ENCODE measurements at regions not wholly inside any gene's neighbourhood (a gene's known extent, or its start where the extent isn't known, plus 50 kb on each side); places are given as distances from the start of the nearest gene placed in this dataset.

DNA sequence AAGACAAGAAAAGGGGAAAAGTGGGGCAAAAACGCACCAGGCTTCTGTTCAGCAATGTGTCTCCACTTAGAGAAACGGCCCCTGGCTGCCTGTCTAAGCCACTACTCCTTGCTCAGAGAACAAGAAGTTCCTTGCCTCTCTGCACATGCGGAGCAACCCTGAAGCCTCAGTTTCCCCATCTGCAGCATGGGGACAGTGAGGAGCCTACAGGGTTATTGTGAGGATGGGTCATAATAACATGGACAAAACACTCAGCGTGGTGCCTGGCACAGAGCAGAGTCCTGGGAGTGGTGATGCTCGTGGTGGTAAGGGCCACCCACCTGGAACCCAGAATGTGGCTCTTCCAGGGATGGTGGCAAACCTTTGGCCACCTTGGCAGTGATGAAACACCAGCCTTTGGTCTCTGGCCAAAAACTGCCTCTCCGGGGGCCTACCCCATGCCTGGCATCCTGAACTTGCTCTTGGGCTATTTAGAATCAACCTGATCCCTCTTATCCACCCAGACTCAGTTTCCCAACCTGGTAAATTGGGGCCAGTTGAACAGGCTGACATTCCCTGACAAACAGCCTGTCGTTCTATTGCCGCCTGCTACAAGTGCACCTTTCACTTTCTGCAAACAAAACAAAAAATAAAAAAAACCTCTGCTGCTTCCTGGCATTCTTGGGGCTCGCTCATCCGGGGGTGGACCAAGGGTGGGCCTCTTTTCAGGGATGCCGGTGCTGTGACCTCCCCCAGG is 56.5 kb upstream of the DLK1 start:
- no peak overlapping the region for H3K4me3 Mint-ChIP-seq
- no peaks in the 10 kb centered on the region for H3K36me3 Mint-ChIP-seq (ENCODE audit: low read depth)
- H3K27ac Mint-ChIP-seq = no peak overlapping the region
- H3K4me1 Mint-ChIP-seq (ENCODE audit: low read depth) = no peaks in the 10 kb centered on the region
- H3K9me3 Mint-ChIP-seq = no peaks in the 10 kb centered on the region
- intact Hi-C loops (cut with micrococcal nuclease) = no loop called here
- peaks cover 29% of the 10 kb centered on the region for H3K27me3 Mint-ChIP-seq (ENCODE audit: insufficient read depth)
- no peak for DNase-seq (ENCODE audit: low spot score)

- no peaks in the 10 kb centered on the region for H3K9me3 Mint-ChIP-seq
Observed at GRCh38 chr14:100670753-100671049, 56.0 kb upstream of the DLK1 start.

DNA sequence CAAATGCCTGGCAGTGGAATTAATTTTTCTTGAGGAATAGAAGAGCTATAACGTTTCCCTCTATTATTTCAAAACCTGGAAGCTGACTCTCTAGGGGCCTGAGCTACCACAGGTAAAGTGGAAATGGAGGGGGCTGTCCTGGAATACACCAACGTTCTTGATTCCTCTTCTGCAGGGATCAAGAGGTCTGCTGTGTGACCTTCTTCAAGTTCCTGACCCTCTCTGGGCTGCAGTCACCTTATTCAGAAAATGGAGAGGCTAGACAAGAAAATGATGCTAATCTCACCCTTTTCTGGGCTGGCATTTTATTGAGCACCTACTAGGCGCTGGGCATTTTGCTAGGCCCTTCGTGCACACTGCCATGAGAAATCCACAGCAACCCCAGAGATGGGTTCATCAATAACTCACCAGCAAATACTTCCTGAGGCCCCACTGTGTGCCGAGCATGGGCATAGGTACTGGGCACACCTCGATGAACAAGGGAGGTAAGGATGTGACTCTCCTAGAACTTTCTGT is 55.2 kb upstream of the DLK1 start:
- Mint-ChIP-seq H3K36me3 (ENCODE audit: low read depth) (no peaks in the 10 kb centered on the region), H3K27ac (no peak overlapping the region), H3K4me3 (no peak overlapping the region), H3K9me3 (no peaks in the 10 kb centered on the region), H3K4me1 (ENCODE audit: low read depth) (no peaks in the 10 kb centered on the region), H3K27me3 (ENCODE audit: insufficient read depth) (peaks cover 29% of the 10 kb centered on the region)
- intact Hi-C loops (cut with micrococcal nuclease) = no loop called here
- DNase-seq (ENCODE audit: low spot score) = no peak

More at GRCh38 chr14:100670753-100671049, 56.0 kb upstream of the DLK1 start:
- Mint-ChIP-seq H3K4me1 (ENCODE audit: low read depth) (no peaks in the 10 kb centered on the region), H3K36me3 (ENCODE audit: low read depth) (no peaks in the 10 kb centered on the region), H3K27me3 (ENCODE audit: insufficient read depth) (peaks cover 29% of the 10 kb centered on the region), H3K4me3 (no peak overlapping the region), H3K27ac (no peak overlapping the region)
- intact Hi-C loops (cut with micrococcal nuclease) = no loop called here
- DNase-seq (ENCODE audit: low spot score) = no peak

DNA sequence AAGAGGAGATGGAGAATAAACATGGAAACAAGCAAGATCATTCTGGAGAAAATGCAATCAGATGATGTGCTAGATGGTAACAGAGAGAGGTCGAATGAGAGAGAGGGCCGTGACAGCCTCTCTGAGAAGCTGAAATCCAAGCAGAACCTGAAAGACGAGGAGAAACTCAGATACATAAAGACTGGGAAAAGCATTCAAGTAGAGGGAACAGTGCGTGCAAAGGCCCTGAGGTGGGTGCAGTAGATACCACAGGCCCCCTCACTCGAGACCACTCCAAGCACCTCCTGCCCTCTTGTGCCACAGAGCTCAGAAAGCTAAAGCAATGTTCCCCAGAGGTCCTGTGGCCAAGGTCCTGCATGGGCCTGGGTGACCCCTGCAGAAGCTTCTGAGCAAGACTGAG is 54.8 kb upstream of the DLK1 start:
- Mint-ChIP-seq H3K36me3 (ENCODE audit: low read depth) (no peaks in the 10 kb centered on the region), H3K4me1 (ENCODE audit: low read depth) (no peaks in the 10 kb centered on the region), H3K27me3 (ENCODE audit: insufficient read depth) (peaks cover 29% of the 10 kb centered on the region), H3K27ac (no peak overlapping the region), H3K4me3 (no peak overlapping the region), H3K9me3 (no peaks in the 10 kb centered on the region)
- DNase-seq (ENCODE audit: low spot score) = no peak
- intact Hi-C loops (cut with micrococcal nuclease) = no loop called here

DNA sequence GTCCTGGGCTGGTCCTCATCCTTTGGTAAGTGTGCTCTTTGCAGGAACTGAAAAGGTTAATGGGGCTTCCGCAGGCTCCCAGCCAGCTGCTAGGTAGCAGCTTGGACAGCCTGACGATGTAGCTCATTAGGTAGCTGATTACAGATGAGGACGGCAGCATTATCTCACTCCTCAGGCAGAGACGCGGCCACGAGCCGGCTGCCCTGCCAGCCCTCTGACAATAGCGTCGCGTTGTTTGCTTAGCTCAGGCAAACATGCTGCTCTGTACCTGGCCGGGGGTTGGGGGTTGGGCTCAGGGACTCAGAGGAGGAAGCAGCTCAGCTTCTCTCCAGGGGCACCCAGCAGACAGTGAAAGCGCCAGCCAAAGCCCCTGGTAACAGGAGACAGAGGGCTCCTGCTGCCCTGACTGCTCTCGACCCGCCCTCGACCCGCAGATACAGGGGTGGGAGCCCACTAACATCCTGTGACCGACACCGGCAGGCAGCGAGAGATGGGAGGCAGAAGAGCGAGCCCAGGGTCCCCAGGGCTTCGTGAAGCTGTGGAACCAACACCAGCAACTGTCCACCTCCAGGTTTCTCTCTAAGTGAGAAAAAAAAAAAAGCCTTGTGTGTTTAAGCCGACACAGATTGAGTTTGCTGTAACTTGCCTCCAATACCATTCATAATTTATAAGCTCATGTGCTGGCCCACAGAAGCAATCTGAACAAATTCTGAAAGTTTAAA is 53.4 kb upstream of the DLK1 start:
- Mint-ChIP-seq H3K4me1 (ENCODE audit: low read depth) (no peaks in the 10 kb centered on the region), H3K9me3 (no peaks in the 10 kb centered on the region), H3K36me3 (ENCODE audit: low read depth) (no peaks in the 10 kb centered on the region), H3K4me3 (no peak overlapping the region), H3K27me3 (ENCODE audit: insufficient read depth) (peaks cover 29% of the 10 kb centered on the region), H3K27ac (no peak overlapping the region)
- intact Hi-C loops (cut with micrococcal nuclease) = no loop called here
- no peak for DNase-seq (ENCODE audit: low spot score)

DNA sequence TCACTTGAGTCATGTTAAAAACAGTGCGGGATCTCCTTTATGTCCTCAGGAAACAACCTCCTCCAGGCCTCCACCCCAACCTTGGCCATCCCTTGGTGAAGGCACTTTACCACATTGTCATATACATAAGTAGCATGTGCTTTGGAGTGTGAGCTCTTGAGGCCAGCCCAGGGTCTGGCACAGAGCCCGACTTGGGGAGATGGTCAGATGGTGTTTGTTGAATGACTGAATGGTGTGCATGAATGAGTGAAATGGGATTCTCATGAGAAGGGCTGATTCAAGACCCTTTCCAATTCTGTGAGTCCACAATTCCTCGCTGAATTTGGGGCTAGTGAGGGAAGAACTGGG is 52.9 kb upstream of the DLK1 start:
- H3K4me3 Mint-ChIP-seq = no peak overlapping the region
- no peaks in the 10 kb centered on the region for H3K9me3 Mint-ChIP-seq

DNA sequence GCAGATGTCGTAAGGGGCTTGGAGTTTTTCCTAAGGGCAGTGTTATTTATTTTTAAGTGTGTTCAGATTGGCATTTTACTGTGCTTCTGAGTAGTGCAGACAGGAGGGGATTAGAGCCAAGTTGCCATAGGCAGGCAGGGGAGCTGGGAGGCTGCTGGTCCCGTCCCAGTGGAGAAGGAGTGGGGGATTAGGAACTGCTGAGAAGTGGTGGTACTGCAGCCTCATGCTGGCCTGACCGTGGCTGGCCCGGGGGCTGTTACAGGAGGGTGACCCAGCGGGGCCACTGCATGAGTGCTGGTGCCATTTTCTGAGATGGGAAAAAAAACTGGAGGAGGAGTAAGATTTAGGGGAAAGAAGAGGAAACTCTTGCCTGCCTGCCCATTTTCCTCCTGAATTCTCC is 52.3 kb upstream of the DLK1 start:
- Mint-ChIP-seq H3K27me3 (ENCODE audit: insufficient read depth) (peaks cover 27% of the 10 kb centered on the region), H3K4me3 (no peak overlapping the region), H3K27ac (no peak overlapping the region), H3K36me3 (ENCODE audit: low read depth) (no peaks in the 10 kb centered on the region), H3K9me3 (no peaks in the 10 kb centered on the region), H3K4me1 (ENCODE audit: low read depth) (no peaks in the 10 kb centered on the region)
- no peak for DNase-seq (ENCODE audit: low spot score)
- intact Hi-C loops (cut with micrococcal nuclease) = no loop called here

More for the DNA sequence above, 52.9 kb upstream of the DLK1 start:
- H3K27me3 Mint-ChIP-seq (ENCODE audit: insufficient read depth) = peaks cover 29% of the 10 kb centered on the region
- H3K36me3 Mint-ChIP-seq (ENCODE audit: low read depth) = no peaks in the 10 kb centered on the region
- intact Hi-C loops (cut with micrococcal nuclease) = no loop called here
- no peaks in the 10 kb centered on the region for H3K4me1 Mint-ChIP-seq (ENCODE audit: low read depth)
- no peak for DNase-seq (ENCODE audit: low spot score)
- no peak overlapping the region for H3K27ac Mint-ChIP-seq

DNA sequence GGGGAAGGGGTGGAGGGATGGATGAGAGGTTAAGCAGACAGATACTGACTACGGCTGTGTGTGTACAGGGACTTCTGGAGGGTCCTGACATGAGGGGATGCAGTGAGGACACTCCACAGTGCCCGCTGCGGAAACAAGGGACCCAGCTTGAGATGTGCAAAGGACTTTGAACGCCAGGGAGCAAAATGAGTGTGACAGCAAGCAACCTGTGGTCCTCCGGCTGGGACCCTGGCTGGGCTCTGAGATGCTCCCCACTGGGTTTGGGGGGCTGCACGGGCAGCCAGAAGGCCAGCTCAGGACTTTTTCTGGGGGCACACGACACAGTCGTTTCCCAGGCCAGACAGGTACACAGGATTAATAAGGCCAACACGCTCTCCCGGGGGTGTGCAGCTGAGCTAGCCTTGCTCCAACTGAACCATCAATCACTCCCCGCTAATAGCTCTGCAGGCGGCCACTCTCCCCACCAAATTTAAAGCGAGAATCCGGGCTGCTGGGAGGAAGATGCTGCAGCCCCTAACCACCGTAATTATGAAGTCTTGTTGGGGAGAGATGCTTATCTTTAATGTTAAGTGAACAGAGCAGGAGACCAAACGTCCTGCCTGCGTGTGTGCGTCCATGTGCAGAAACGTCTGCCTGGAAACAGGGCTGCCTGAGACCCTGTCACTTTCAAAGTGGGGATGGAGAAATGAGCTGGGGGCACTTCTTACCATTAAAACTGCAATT is 51.6 kb upstream of the DLK1 start:
- Mint-ChIP-seq H3K4me3 (no peak overlapping the region), H3K9me3 (no peaks in the 10 kb centered on the region), H3K4me1 (ENCODE audit: low read depth) (no peaks in the 10 kb centered on the region), H3K36me3 (ENCODE audit: low read depth) (no peaks in the 10 kb centered on the region), H3K27ac (no peak overlapping the region), H3K27me3 (ENCODE audit: insufficient read depth) (peaks cover 27% of the 10 kb centered on the region)
- no peak for DNase-seq (ENCODE audit: low spot score)
- intact Hi-C loops (cut with micrococcal nuclease) = no loop called here

- Mint-ChIP-seq H3K4me3 (no peak overlapping the region), H3K4me1 (ENCODE audit: low read depth) (no peaks in the 10 kb centered on the region), H3K9me3 (no peaks in the 10 kb centered on the region), H3K36me3 (ENCODE audit: low read depth) (no peaks in the 10 kb centered on the region), H3K27ac (no peak overlapping the region), H3K27me3 (ENCODE audit: insufficient read depth) (peaks cover 23% of the 10 kb centered on the region)
- intact Hi-C loops (cut with micrococcal nuclease) = no loop called here
- no peak for DNase-seq (ENCODE audit: low spot score)
Observed at GRCh38 chr14:100675699-100676684, 50.7 kb upstream of the DLK1 start.
